ENCODE measurements at regions not wholly inside any gene's neighbourhood (a gene's known extent, or its start where the extent isn't known, plus 50 kb on each side); places are given as distances from the start of the nearest gene placed in this dataset.

- TF ChIP-seq CTCF (IDR thresholded peaks at IDR 0.05): no peak
- no peak for TF ChIP-seq POLR2A (IDR thresholded peaks at IDR 0.05)
These were observed 727.9 kb upstream of the PTPRD start for GRCh38 chr9:11340654-11341053.

All from heart left ventricle (tissue), 13 donors.